HUES6 (cell line): ENCODE measurements at regions not wholly inside any gene's neighbourhood (a gene's known extent, or its start where the extent isn't known, plus 50 kb on each side); places are given as distances from the start of the nearest gene placed in this dataset.

Source experiments
- H3K27ac ChIP-seq: 2 replicates; pipeline ENCODE4 v1.7.0; 2013; ENCODE audit warnings: low read depth, mild to moderate bottlenecking, low read length, inconsistent platforms
- H3K27me3 ChIP-seq: 2 replicates; pipeline ENCODE4 v1.6.1; 2013; ENCODE audit warnings: low read length; ENCODE audit not compliant: control insufficient read depth, insufficient read depth
- H3K36me3 ChIP-seq: 2 replicates; pipeline ENCODE4 v1.6.1; 2013; ENCODE audit warnings: low read length; ENCODE audit not compliant: control insufficient read depth, insufficient read depth
- H3K4me1 ChIP-seq: 2 replicates; pipeline ENCODE4 v1.6.1; 2013; ENCODE audit warnings: low read length; ENCODE audit not compliant: control insufficient read depth, insufficient read depth
- H3K4me3 ChIP-seq: 2 replicates; pipeline ENCODE4 v1.5.1; 2013; ENCODE audit warnings: low read depth, low read length
- H3K9ac ChIP-seq: one replicate; pipeline ENCODE4 v1.6.1; 2013; ENCODE audit warnings: mild to moderate bottlenecking, low read length
- H3K9me3 ChIP-seq: 2 replicates; pipeline ENCODE4 v1.6.1; 2013; ENCODE audit warnings: low read depth, low read length; ENCODE audit not compliant: control insufficient read depth, insufficient read depth

GRCh38 chr15:87722941-87723691 lies 533.4 kb downstream of the NTRK3 start:
- H3K4me1 ChIP-seq = peaks cover 3% of the 10 kb centered on the region; the same call in 1 of the 2 replicates
- no peak overlapping the region for H3K27ac ChIP-seq
- no peak overlapping the region for H3K4me3 ChIP-seq
- H3K9me3 ChIP-seq = no peaks in the 10 kb centered on the region
- H3K36me3 ChIP-seq = no peaks in the 10 kb centered on the region
- H3K27me3 ChIP-seq = peaks cover 3% of the 10 kb centered on the region; the same call in 1 of the 2 replicates
- no peak overlapping the region for H3K9ac ChIP-seq

GRCh38 chr15:87720235-87720634 lies 536.3 kb downstream of the NTRK3 start:
- Histone ChIP-seq H3K27ac (no peak overlapping the region), H3K36me3 (no peaks in the 10 kb centered on the region), H3K4me3 (no peak overlapping the region), H3K9me3 (no peaks in the 10 kb centered on the region), H3K4me1 (peaks cover 3% of the 10 kb centered on the region; the same call in 1 of the 2 replicates), H3K27me3 (peaks cover 3% of the 10 kb centered on the region; the same call in 1 of the 2 replicates), H3K9ac (no peak overlapping the region)

DNA sequence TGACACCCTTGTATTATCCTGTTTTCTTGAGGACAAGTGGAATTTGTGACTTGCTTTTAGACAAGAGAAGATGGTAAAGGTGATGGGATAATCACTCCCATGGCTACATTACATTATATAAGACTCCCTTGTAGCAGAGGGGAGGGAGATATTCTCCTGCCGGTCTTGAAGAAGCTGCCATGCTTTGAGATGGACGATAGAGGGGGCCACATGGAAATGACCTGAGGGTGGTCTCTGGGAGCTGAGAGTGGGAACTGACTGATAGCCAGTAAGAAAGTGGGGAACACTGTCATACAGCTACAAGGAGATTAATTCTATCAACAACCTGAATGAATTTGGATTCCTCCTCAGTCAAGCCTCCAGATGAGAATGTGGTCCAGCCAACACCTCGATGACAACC lies 540.1 kb downstream of the NTRK3 start:
- H3K4me1 ChIP-seq = no peaks in the 10 kb centered on the region

GRCh38 chr15:87715252-87715651 lies 541.3 kb downstream of the NTRK3 start:
- H3K9me3 ChIP-seq = no peaks in the 10 kb centered on the region
- no peak overlapping the region for H3K27ac ChIP-seq
- H3K27me3 ChIP-seq = 0 out of 2 replicates have a peak, but pooled peaks cover 3% of the 10 kb centered on the region
- no peak overlapping the region for H3K9ac ChIP-seq
- no peaks in the 10 kb centered on the region for H3K36me3 ChIP-seq
- H3K4me3 ChIP-seq = no peak overlapping the region
- H3K4me1 ChIP-seq = no peaks in the 10 kb centered on the region

More for the DNA sequence above, 540.1 kb downstream of the NTRK3 start:
- Histone ChIP-seq H3K4me3 (no peak overlapping the region), H3K27me3 (0 out of 2 replicates have a peak, but pooled peaks cover 3% of the 10 kb centered on the region), H3K9me3 (no peaks in the 10 kb centered on the region), H3K27ac (no peak overlapping the region), H3K9ac (no peak overlapping the region), H3K36me3 (no peaks in the 10 kb centered on the region)

GRCh38 chr15:87713475-87713879 lies 543.1 kb downstream of the NTRK3 start:
- H3K4me3 ChIP-seq = no peak overlapping the region
- no peaks in the 10 kb centered on the region for H3K9me3 ChIP-seq
- no peaks in the 10 kb centered on the region for H3K27me3 ChIP-seq
- no peak overlapping the region for H3K27ac ChIP-seq
- no peaks in the 10 kb centered on the region for H3K4me1 ChIP-seq
- H3K9ac ChIP-seq = no peak overlapping the region
- H3K36me3 ChIP-seq = no peaks in the 10 kb centered on the region

- no peak overlapping the region for H3K27ac ChIP-seq
- H3K9me3 ChIP-seq = no peaks in the 10 kb centered on the region
- no peaks in the 10 kb centered on the region for H3K27me3 ChIP-seq
- H3K4me3 ChIP-seq = no peak overlapping the region
- no peaks in the 10 kb centered on the region for H3K4me1 ChIP-seq
- H3K36me3 ChIP-seq = no peaks in the 10 kb centered on the region
- no peak overlapping the region for H3K9ac ChIP-seq
Observed at GRCh38 chr15:87712211-87712610, 544.3 kb downstream of the NTRK3 start.

GRCh38 chr15:87711026-87711425 lies 545.5 kb downstream of the NTRK3 start:
- no peak overlapping the region for H3K27ac ChIP-seq
- no peaks in the 10 kb centered on the region for H3K36me3 ChIP-seq
- no peaks in the 10 kb centered on the region for H3K4me1 ChIP-seq
- H3K9me3 ChIP-seq = no peaks in the 10 kb centered on the region
- H3K4me3 ChIP-seq = no peak overlapping the region
- no peak overlapping the region for H3K9ac ChIP-seq
- H3K27me3 ChIP-seq = no peaks in the 10 kb centered on the region

- H3K9ac ChIP-seq = no peak overlapping the region
- H3K9me3 ChIP-seq = no peaks in the 10 kb centered on the region
- H3K27me3 ChIP-seq = no peaks in the 10 kb centered on the region
- no peak overlapping the region for H3K4me3 ChIP-seq
- no peaks in the 10 kb centered on the region for H3K36me3 ChIP-seq
- H3K27ac ChIP-seq = no peak overlapping the region
- no peaks in the 10 kb centered on the region for H3K4me1 ChIP-seq
Observed at GRCh38 chr15:87710406-87710805, 546.1 kb downstream of the NTRK3 start.

DNA sequence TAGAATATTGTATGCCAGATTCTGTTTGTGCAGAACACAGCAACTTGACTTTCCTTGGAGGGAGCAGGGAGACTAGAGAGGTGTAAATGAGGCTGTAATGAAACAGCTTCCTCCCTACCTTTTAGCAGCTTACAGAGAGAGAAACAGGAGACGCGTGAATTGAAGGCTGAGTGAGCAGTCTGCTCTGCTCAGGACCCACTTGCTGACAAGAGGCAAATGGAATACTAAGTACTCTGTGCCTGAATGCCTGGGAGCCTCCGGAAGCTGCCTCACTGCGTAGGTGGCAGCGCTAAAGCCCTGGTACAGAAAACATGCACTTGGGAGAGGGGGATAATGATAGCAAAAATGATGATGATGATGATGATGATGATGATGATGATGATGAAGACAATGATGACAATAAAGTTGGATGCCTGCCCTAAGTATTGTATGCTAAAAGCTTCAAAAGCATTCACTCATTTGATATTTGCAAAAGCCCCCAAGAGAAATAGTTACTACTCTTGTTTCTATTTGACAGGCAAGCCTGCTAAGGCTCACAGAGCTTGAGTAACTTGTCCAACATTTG lies 548.9 kb downstream of the NTRK3 start:
- H3K9me3 ChIP-seq = no peaks in the 10 kb centered on the region
- no peak overlapping the region for H3K27ac ChIP-seq

DNA sequence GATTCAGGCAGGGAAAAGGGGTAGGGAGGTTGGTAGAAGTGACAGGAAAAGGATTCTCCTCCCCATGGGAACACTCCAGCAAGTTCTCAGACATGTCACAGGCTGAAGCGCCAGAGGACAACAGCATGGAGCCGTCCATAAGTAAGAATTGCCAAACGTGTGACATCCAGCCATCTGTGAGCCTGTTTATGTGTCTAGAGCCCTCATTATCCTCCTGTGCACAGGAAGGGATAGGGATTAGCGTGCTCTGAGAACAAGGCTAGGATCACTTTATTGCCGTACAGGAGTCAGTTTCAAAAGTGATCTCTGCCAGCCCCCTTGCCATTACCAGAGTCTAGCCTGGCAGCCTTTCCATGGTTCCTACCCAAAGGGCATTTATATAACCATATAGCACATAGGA lies 549.5 kb downstream of the NTRK3 start:
- H3K9ac ChIP-seq = no peak overlapping the region
- H3K9me3 ChIP-seq = no peaks in the 10 kb centered on the region
- no peaks in the 10 kb centered on the region for H3K36me3 ChIP-seq
- H3K27ac ChIP-seq = no peak overlapping the region
- H3K4me1 ChIP-seq = 0 out of 2 replicates have a peak, but pooled peaks cover 5% of the 10 kb centered on the region
- H3K27me3 ChIP-seq = no peaks in the 10 kb centered on the region
- no peak overlapping the region for H3K4me3 ChIP-seq

More for the DNA sequence above, 548.9 kb downstream of the NTRK3 start:
- H3K9ac ChIP-seq = no peak overlapping the region
- H3K36me3 ChIP-seq = no peaks in the 10 kb centered on the region
- H3K4me1 ChIP-seq = 0 out of 2 replicates have a peak, but pooled peaks cover 5% of the 10 kb centered on the region
- no peak overlapping the region for H3K4me3 ChIP-seq
- no peaks in the 10 kb centered on the region for H3K27me3 ChIP-seq

GRCh38 chr15:87706001-87706400 lies 550.5 kb downstream of the NTRK3 start:
- Histone ChIP-seq H3K4me3 (no peak overlapping the region), H3K27ac (no peak overlapping the region), H3K27me3 (no peaks in the 10 kb centered on the region), H3K4me1 (0 out of 2 replicates have a peak, but pooled peaks cover 5% of the 10 kb centered on the region), H3K36me3 (no peaks in the 10 kb centered on the region), H3K9ac (no peak overlapping the region), H3K9me3 (no peaks in the 10 kb centered on the region)
